GM13977 (cell line): ENCODE measurements at regions not wholly inside any gene's neighbourhood (a gene's known extent, or its start where the extent isn't known, plus 50 kb on each side); places are given as distances from the start of the nearest gene placed in this dataset.
A peak's percentile ranks its signal among the peaks of the same experiment; 100 is the strongest.

Experiments
- DNase-seq: peaks from one replicate; pipeline ENCODE4 v3.0.0; 2012; ENCODE audit warnings: low spot score
- CTCF ChIP-seq: IDR thresholded peaks from 2 replicates; pipeline ENCODE4 v1.5.1; 2012; ENCODE audit warnings: mild to moderate bottlenecking, control low read depth; ENCODE audit not compliant: insufficient read depth; ENCODE audit errors: extremely low read depth, missing control alignments
- in situ Hi-C: fragments of 300-500 bp; cut with MboI; formaldehyde crosslinking; loops from one replicate; pipeline ENCODE4 v1.12.0; 2022; ENCODE audit warnings: low sequenced_read_pairs, low pct_unique_long_range_greater_than_20kb, mixed read lengths, inconsistent platforms; ENCODE audit not compliant: unreplicated experiment

- DNase-seq = no peak
- no peak for TF ChIP-seq CTCF
- in situ Hi-C loops = loop anchor here (25.0 kb wide), 1 partner anchor 460 kb away; no protein-coding TSS in a partner anchor
These were observed 477.6 kb downstream of the NTRK2 start for GRCh38 chr9:85147046-85147640.

- peak; percentile 74 for TF ChIP-seq CTCF
These were observed 473.4 kb downstream of the NTRK2 start for GRCh38 chr9:85142968-85143367.

GRCh38 chr9:85142496-85142911, 473.0 kb downstream of the NTRK2 start:
- DNase-seq = no peak
- in situ Hi-C loops = loop anchor here (25.0 kb wide), 1 partner anchor 455 kb away; no protein-coding TSS in a partner anchor
- no peak for TF ChIP-seq CTCF

More at GRCh38 chr9:85142968-85143367, 473.4 kb downstream of the NTRK2 start:
- in situ Hi-C loops = loop anchor here (25.0 kb wide), 1 partner anchor 456 kb away; no protein-coding TSS in a partner anchor
- peak; percentile 35 for DNase-seq

DNA sequence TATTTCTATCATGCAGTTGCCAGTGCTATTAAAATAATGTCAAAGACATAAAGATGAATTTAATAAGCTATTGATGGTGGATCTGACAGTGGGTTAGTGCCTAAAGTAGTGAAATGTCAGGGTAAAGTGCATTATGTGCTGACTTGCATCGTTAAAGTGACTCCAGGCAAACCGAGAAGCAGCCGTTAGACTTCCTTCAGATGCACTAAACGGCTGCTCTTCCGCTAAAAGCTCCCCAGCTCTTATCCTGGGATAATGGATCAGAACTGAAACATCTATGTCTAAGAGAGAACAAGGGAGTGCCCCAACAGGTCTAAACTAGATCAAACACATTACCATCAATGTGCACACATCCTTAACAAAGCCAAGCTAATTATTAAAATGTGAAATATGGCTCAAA, 468.2 kb downstream of the NTRK2 start:
- in situ Hi-C loops = loop anchor here (25.0 kb wide), 1 partner anchor 450 kb away; no protein-coding TSS in a partner anchor

DNA sequence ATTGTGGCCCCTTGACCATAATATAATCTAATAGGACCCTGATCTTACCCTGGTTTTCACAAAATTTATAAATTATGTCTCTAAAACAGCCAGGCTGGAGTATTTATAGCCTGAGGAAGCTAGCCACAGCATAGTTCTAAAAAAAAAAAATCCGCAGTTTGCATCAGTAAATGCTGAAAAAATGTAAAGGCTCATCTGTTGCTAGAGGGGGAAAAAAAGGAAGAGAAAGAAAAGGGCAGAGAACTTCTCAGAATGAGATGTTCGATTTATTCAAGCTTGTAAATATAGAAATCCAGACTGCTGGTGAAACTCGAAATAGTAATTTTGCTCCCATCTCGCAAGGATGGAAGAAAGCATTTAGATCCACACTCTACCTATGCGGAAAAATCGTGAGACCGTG, 467.5 kb downstream of the NTRK2 start:
- in situ Hi-C loops = loop anchor here (25.0 kb wide), 1 partner anchor 450 kb away; no protein-coding TSS in a partner anchor
- no peak for TF ChIP-seq CTCF
- DNase-seq = no peak

More for the DNA sequence above, 468.2 kb downstream of the NTRK2 start:
- no peak for DNase-seq
- no peak for TF ChIP-seq CTCF

DNA sequence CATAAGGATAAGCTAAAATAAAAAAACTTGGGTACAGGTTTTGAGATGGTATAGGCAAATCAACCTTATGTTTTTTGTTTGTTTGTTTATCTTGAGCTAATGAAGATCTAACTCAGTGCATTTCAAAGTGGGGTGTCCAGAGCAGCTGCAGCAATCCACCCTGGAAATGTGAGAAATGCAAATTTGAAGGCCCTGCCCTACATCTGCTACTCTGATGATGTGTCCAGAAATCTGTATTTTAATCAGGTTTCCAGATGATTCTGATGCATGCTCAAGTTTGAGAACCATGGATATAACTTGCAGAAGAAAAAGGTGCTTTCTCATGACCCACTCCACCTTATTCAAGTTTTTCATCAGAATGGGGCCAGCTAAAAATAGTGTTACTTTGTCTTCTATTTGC, 467.0 kb downstream of the NTRK2 start:
- in situ Hi-C loops = loop anchor here (25.0 kb wide), 1 partner anchor 449 kb away; no protein-coding TSS in a partner anchor
- no peak for DNase-seq
- no peak for TF ChIP-seq CTCF

DNA sequence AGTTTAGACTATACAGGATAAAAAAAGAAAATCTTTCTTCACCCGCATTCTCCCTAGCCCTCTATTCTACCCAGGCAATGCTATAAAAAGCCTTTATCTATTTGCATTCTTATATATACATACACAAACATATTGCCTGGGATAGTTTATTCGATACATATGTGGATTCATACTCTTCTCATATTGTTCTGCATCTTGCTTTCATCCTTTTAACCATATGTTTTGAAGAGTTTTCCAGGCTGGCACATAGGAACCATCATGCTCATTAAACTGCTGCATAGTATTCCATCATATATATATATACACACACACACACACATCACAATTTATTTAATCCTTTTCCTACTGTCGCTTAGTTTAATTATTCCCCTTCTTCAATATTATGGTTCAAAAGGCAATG, 461.2 kb downstream of the NTRK2 start:
- DNase-seq = no peak
- in situ Hi-C loops = loop anchor here (25.0 kb wide), 1 partner anchor 443 kb away; no protein-coding TSS in a partner anchor
- TF ChIP-seq CTCF = no peak
